ENCODE measurements at regions not wholly inside any gene's neighbourhood (a gene's known extent, or its start where the extent isn't known, plus 50 kb on each side); places are given as distances from the start of the nearest gene placed in this dataset.
A peak's percentile ranks its signal among the peaks of the same experiment; 100 is the strongest.
"Not testable (repeated sequence)": the region's sequence is repeated elsewhere in the genome, so short reads cannot be mapped to it uniquely, and the experiment has no call there.

- DNase-seq (ENCODE audit: low spot score): no peak
- no peak for ATAC-seq
Observed at GRCh38 chr21:28159396-28159795, 833.3 kb downstream of the LTN1 start.

- no peak for ATAC-seq
- DNase-seq (ENCODE audit: low spot score): no peak
Observed at GRCh38 chr21:28156590-28156989, 836.1 kb downstream of the LTN1 start.

DNA sequence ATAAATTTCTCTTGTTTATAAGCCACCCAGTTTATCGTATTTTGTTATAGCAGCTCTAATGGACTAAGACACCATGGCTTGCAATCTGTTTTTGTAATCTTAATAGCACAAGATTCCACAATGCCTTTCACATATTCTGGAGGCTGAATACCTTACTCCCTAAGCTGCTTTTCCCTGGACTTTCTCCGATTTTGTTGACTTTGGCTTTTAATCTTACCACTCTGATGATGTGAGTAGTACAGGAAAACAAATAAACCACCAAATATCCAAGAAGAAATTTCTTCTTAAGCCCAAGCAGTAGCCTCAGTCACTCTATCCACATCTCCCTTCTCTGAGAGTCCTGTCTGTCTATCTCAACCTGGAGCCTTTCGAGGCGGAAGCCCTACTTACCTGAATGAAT, 838.6 kb downstream of the LTN1 start:
- no peak for DNase-seq (ENCODE audit: low spot score)
- no peak for ATAC-seq

GRCh38 chr21:28152732-28153131, 839.9 kb downstream of the LTN1 start:
- DNase-seq (ENCODE audit: low spot score): no peak
- ATAC-seq: no peak

GRCh38 chr21:28151758-28152157, 840.9 kb downstream of the LTN1 start:
- ATAC-seq (no peak), DNase-seq (ENCODE audit: low spot score) (no peak)

DNA sequence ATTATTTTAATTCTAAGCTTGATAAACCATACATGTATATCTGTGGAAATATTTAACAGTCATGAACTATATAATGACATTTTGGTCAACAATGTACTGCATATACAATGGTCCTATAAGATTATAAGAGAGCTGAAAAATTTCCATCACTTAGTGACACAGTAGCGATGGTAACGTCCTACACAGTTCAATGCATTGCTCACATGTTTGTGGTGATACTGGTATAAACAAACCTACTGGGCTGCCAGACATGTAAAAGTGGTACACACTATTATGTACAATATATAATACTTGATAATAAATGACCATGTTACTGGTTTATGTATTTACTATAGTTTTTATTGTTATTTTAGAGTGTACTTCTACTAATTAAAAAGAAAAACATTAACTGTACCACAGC, 841.9 kb downstream of the LTN1 start:
- ATAC-seq (no peak), DNase-seq (ENCODE audit: low spot score) (no peak)

- DNase-seq (ENCODE audit: low spot score) (peak; percentile 56), ATAC-seq (peak; percentile 97)
Observed at GRCh38 chr21:28148400-28149064, 844.1 kb downstream of the LTN1 start.

DNA sequence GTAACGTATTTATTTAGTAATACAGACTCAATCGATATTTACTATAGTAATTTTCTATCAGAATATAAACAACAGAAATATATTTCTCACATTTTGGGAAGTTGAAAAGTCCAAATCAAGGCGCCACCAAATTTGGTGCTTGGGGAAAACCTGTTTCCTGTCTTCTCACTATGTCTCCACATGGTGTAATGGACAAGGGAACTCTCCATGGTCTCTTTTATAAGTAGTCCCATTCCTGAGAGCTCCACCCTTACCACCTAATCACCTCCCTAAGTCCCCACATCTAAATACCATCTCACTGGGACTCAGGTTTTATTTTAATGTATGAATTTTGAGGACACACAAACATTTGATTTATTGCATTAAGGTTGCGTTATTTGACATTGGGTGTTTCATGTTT, 848.0 kb downstream of the LTN1 start:
- ATAC-seq: no peak
- DNase-seq (ENCODE audit: low spot score): no peak

GRCh38 chr21:28144089-28144488, 848.6 kb downstream of the LTN1 start:
- ATAC-seq (no peak), DNase-seq (ENCODE audit: low spot score) (no peak)

DNA sequence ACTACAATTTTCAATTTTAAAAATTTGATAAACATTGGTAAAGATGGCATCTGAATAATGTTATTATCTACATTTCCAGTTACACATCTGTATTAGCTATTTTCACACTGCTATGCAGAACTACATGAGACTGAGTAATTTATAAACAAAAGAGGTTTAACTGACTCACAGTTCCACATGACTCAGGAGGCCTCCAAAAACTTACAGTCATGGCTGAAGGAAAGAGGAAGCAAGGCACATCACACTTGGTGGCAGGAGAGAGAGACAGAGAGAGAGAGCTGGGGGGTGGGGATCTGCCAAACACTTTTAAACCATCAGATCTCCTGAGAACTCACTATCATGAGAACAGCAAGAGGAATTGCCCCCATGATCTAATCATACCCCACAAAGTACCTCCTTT, 850.0 kb downstream of the LTN1 start:
- DNase-seq (ENCODE audit: low spot score) (no peak), ATAC-seq (no peak)

DNA sequence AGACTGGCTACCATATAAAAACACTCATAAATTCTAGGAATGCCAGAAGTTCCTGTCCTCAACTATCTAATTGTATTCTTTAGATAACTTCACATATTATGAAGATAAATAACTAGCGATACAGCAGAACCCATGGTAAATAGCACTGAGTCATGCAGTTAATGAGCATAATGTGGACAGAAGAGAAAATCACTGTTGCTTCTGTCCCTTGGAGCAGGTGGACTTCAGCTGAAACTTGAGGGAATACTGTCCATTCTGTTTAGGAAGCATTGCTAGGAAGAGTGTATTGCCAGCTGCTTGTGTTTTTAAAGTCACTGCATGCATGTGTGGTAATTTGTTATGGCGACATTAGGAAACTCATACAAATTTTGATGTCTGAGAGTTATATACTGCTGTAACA, 854.4 kb downstream of the LTN1 start:
- no peak for DNase-seq (ENCODE audit: low spot score)
- ATAC-seq: no peak

DNA sequence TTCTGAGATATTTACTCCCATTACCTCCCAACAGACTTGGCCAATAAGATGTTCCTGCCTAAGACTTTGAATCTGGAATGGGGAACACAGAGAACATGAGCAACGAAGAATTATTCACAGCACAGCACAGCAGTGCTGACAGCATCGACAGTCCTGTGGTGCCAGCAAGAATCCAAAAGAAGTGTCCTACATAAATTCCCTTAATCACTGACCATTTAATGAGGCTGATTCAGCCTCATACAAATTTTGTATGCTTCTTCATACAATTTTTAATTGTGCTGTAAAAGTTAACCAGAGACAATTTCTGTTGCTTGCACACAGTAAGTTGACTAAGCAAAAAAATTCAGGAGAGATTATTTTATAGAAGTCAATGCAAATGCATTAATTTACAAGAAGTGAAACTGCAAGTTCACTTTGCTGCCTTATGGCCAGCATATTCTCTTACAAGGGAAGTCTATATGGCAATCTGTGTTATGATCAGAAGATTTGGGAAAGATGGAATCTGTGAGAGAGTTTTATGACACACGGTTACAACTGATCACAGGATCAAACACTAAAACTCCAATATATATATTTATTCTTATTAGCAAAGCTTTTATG, 855.9 kb downstream of the LTN1 start:
- DNase-seq (ENCODE audit: low spot score) (no peak), ATAC-seq (no peak)

DNA sequence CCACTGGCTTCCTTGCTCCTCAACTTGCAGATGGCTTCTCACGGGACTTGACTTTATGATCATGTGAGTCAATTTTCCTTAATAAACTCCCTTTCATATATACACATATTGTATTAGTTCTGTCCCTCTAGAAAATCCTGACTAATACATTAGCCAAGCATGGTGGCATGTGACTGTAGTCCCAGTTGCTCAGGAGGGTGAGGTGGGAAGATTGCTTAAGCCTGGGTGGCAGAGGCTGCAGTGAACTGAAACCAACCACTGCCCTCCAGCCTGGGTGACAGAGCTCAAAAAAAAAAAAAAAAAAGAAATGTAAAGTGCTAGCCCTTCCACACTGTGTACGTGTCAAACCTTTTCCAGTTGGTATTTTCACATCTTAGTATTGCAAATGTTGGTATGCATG, 857.0 kb downstream of the LTN1 start:
- DNase-seq (ENCODE audit: low spot score) (no peak), ATAC-seq (no peak)

GRCh38 chr21:28133116-28133515, 859.6 kb downstream of the LTN1 start:
- DNase-seq (ENCODE audit: low spot score): no peak
- ATAC-seq: no peak

GRCh38 chr21:28132713-28133112, 860.0 kb downstream of the LTN1 start:
- no peak for ATAC-seq
- DNase-seq (ENCODE audit: low spot score): no peak

- no peak for DNase-seq (ENCODE audit: low spot score)
Observed at GRCh38 chr21:28127175-28127785, 865.4 kb downstream of the LTN1 start.

DNA sequence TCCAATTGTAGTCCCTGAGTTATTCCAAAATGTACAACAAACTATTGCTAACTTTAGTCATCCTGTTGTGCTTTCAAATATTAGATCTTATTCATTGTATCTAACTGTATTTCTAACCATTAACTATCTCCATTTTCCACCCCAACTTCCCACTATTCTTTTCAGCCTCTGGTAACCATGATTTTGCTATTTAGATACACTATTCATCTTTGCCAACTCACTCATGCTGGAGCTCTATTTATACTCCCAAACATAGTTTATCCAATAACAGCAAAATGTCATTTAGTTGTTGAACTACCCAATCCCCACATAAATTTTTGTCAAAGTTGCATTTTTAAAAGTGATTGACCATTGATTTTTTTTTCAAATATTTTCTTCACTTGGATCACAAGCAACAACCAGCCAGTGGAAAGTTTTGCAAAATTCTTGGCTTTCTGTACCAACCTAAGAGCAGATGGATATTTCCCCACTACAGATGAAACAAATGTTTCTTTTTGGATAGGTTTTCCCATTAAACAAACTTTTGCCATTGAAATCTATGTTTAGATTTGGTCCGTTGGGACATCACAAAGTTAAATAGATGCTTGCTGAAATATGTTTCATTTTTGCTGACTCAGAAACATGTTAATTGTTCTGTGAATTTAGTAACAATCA, 866.0 kb downstream of the LTN1 start:
- ATAC-seq: no peak
- DNase-seq (ENCODE audit: low spot score): no peak

More at GRCh38 chr21:28127175-28127785, 865.4 kb downstream of the LTN1 start:
- no peak for ATAC-seq

GRCh38 chr21:28124541-28124940, 868.1 kb downstream of the LTN1 start:
- ATAC-seq: no peak
- DNase-seq (ENCODE audit: low spot score): no peak

- DNase-seq (ENCODE audit: low spot score): no peak
Observed at GRCh38 chr21:28118570-28118969, 874.1 kb downstream of the LTN1 start.

DNA sequence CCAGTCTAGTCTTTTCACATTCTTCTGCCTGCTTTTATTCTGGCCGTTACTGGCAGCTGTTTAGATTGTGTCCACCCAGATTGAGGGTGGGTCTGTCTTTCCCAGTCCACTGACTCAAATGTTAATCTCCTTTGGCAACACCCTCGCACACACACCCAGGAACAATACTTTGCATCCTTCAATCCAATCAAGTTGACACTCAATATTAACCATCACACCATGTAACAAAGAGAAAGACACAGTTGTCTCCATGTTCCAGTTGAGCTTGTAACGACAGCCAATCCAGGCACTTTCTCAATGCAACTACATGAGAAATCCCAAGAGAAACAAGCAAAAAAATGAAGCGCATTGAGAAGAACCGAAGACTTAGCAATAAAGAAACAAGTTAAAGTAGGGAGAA, 877.7 kb downstream of the LTN1 start:
- DNase-seq (ENCODE audit: low spot score); ATAC-seq: not testable (repeated sequence)

More at GRCh38 chr21:28118570-28118969, 874.1 kb downstream of the LTN1 start:
- no peak for ATAC-seq

DNA sequence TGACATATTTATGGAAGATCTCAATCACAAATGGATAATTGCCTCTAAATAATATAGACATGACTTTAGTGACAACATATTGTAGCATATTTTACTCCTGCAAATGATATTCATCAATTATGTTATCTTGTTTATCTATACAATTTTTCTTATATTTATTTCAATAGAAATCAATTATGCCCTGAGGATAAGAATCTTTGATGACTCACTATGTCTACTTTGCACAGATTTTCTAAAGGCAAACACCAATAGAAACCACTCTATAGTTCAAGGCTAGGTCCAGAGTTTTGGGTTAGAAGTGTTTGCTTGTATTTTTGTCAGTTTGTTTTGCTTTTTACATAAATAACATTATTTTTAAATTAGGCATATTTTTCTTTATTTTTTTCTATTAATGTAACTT, 879.0 kb downstream of the LTN1 start:
- DNase-seq (ENCODE audit: low spot score) (no peak), ATAC-seq (no peak)

DNA sequence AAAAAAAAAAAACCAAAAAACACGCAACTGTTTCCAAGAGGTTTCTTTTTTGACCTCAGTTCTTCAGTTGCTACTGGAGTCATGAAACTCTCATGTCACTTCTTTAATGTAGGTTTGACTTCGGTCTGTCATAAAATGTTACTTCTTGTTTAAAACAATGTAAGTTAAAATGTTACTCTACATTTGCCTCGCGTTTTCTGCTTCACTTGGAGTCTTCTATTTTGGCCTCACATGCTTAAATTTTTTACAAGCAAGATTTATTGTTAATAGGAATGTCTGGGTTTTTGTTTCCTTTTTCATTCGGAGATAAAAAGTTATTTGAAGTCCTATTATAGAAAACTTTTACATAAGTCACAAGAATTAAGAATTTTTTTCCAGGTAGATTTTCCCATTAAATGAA, 880.2 kb downstream of the LTN1 start:
- no peak for ATAC-seq
- DNase-seq (ENCODE audit: low spot score): no peak
